Progenitor cell of endocrine pancreas (in vitro differentiated cells): ENCODE measurements at regions not wholly inside any gene's neighbourhood (a gene's known extent, or its start where the extent isn't known, plus 50 kb on each side); places are given as distances from the start of the nearest gene placed in this dataset.

Experiments used
- DNase-seq: peaks from one replicate; pipeline ENCODE4 v3.0.0; 2021; ENCODE audit warnings: low spot score; ENCODE audit not compliant: unreplicated experiment
- H3K27ac Mint-ChIP-seq: 2 replicates; pipeline ENCODE4 v1.8.0; 2021; ENCODE audit warnings: mild to moderate bottlenecking, moderate library complexity, mixed read lengths
- H3K27me3 Mint-ChIP-seq: 2 replicates; pipeline ENCODE4 v1.8.0; 2021; ENCODE audit warnings: mixed read lengths
- H3K36me3 Mint-ChIP-seq: 2 replicates; pipeline ENCODE4 v1.8.0; 2022; ENCODE audit warnings: mixed read lengths; ENCODE audit not compliant: insufficient read depth
- H3K4me1 Mint-ChIP-seq: 2 replicates; pipeline ENCODE4 v1.8.0; 2021; ENCODE audit warnings: low read depth, mixed read lengths
- H3K4me3 Mint-ChIP-seq: 2 replicates; pipeline ENCODE4 v1.8.0; 2021; ENCODE audit warnings: low read depth, mild to moderate bottlenecking, moderate library complexity, mixed read lengths
- H3K9me3 Mint-ChIP-seq: 2 replicates; pipeline ENCODE4 v1.8.0; 2021; ENCODE audit warnings: low read depth, mixed read lengths
- TF ChIP-seq, protein P1 (sequence below): fragments of 200-600 bp; sonication (generic); IDR thresholded peaks from one replicate; pipeline ENCODE4 v1.5.0; 2021; ENCODE audit warnings: antibody characterized with exemption, mild to moderate bottlenecking; ENCODE audit not compliant: unreplicated experiment

DNA sequence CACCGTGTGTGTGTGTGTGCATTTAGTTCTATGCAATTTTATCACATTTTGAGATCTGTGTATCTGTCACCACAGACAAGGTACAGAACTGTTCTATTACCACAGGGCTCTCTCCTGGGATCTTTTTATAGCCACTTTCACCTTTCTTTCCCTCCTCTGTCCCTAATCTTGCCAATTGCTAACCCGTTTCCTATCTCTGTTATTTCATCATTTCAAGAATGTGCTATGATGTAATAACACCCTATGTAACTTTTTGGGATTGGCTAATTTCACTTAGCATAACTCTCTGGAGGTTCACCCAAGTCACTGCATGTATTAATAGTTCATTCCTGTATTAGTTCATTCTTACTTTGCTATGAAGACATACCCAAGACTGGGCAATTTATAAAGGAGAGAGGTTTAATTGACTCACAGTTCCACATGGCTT, 657.7 kb downstream of the QKI start:
- Mint-ChIP-seq H3K27ac (no peak overlapping the region), H3K9me3 (no peaks in the 10 kb centered on the region), H3K4me1 (no peaks in the 10 kb centered on the region), H3K4me3 (no peak overlapping the region), H3K36me3 (no peaks in the 10 kb centered on the region), H3K27me3 (no peaks in the 10 kb centered on the region)
- TF ChIP-seq, protein P1, sequence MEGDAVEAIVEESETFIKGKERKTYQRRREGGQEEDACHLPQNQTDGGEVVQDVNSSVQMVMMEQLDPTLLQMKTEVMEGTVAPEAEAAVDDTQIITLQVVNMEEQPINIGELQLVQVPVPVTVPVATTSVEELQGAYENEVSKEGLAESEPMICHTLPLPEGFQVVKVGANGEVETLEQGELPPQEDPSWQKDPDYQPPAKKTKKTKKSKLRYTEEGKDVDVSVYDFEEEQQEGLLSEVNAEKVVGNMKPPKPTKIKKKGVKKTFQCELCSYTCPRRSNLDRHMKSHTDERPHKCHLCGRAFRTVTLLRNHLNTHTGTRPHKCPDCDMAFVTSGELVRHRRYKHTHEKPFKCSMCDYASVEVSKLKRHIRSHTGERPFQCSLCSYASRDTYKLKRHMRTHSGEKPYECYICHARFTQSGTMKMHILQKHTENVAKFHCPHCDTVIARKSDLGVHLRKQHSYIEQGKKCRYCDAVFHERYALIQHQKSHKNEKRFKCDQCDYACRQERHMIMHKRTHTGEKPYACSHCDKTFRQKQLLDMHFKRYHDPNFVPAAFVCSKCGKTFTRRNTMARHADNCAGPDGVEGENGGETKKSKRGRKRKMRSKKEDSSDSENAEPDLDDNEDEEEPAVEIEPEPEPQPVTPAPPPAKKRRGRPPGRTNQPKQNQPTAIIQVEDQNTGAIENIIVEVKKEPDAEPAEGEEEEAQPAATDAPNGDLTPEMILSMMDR: no peak
- DNase-seq: no peak

DNA sequence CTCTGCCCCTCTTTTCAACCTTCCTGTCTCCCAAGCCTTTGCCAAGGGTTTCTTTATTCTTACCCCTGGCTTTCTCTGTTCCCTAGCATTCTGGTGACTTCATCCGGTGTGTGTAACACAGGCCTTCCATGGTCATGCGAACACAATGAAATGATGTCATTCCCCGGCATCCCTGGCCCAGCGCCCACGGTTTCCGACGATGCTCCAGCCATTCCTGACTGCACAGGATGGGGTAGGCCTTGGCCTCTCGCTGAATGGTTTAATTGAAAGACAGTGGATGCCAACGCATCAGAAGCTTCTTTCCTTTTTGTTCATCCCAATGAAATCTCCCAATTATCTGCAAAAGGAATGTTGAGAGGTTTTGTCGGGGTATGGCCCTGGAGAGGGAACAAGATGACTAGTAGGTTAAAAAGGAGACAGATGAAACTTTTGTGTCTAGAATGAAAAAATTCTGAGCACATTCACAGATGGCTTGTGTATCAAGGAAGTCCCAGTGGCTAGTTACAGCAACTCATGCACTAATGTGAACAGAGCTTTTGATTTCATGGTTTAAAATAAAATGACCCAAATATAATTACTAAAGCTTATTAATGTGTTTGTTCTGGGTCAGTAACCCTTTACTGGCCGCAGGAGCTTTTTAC, 655.0 kb downstream of the QKI start:
- Mint-ChIP-seq H3K27ac (no peak overlapping the region), H3K9me3 (no peaks in the 10 kb centered on the region), H3K36me3 (no peaks in the 10 kb centered on the region), H3K27me3 (no peaks in the 10 kb centered on the region), H3K4me3 (no peak overlapping the region), H3K4me1 (no peaks in the 10 kb centered on the region)
- TF ChIP-seq, protein P1: no peak
- no peak for DNase-seq

DNA sequence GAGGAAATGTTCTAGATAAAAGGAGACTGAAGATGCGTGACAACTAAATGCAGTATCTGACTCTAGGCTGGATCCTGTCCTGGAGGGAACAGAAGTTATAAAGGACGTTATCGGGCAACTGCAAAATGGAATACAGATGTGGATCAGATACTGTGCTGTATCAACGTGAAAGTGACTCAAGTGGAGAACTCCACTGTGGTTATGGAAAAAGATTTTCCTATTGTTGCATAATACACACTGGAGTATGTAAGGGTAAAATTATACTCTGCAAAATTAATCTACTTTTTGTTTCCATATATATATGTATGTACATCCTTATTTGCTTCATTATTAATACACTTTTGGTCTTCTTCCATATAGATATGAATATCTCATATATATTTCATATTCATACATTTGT, 654.0 kb downstream of the QKI start:
- H3K27me3 Mint-ChIP-seq: no peaks in the 10 kb centered on the region
- DNase-seq: no peak
- H3K36me3 Mint-ChIP-seq: no peaks in the 10 kb centered on the region
- no peak overlapping the region for H3K4me3 Mint-ChIP-seq
- no peak overlapping the region for H3K27ac Mint-ChIP-seq
- H3K9me3 Mint-ChIP-seq: no peaks in the 10 kb centered on the region
- no peaks in the 10 kb centered on the region for H3K4me1 Mint-ChIP-seq
- TF ChIP-seq, protein P1: no peak

DNA sequence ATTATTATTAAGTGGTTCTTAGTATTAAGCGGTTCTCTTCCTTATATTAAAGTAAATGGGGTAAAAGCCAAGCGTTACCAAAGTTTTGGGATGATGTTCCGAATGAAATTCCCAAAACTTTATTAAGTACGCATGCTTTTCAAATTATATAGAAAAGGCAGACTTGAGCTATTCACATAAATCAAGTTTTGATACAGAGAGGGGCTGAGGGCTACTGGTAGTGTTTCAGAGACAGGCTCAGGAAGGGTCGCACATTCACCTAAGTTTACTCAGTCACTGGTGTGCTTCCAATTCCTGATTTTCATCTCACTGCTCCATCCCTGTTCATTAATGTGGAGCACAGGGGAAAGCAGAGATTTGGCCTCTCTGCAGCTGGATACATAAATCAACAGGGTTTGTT, 652.2 kb downstream of the QKI start:
- no peaks in the 10 kb centered on the region for H3K9me3 Mint-ChIP-seq
- no peaks in the 10 kb centered on the region for H3K4me1 Mint-ChIP-seq
- H3K27me3 Mint-ChIP-seq: no peaks in the 10 kb centered on the region
- no peak overlapping the region for H3K27ac Mint-ChIP-seq
- TF ChIP-seq, protein P1: no peak
- DNase-seq: no peak
- no peaks in the 10 kb centered on the region for H3K36me3 Mint-ChIP-seq
- no peak overlapping the region for H3K4me3 Mint-ChIP-seq

DNA sequence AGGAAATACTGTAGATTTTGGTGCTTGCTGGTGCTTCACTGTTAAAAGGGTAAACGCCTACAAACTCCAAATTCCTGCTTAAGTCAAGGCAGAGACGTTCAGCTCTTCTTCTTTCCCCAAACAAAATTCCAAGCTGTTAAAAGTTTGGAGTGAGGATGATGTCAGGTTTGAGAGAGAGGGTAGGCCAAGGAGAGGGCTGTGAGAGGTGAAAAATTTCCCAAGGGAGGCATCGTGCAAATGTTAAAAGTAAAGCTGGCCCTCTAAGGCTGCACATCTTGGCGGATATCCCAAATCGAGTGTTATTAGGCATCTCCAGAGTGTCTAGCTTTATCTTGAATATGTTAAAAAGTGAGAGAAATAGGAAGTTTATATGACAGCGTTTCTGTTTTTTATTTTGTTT, 651.8 kb downstream of the QKI start:
- H3K4me1 Mint-ChIP-seq: no peaks in the 10 kb centered on the region
- no peak for DNase-seq
- TF ChIP-seq, protein P1: no peak
- no peaks in the 10 kb centered on the region for H3K9me3 Mint-ChIP-seq
- no peaks in the 10 kb centered on the region for H3K36me3 Mint-ChIP-seq
- H3K4me3 Mint-ChIP-seq: no peak overlapping the region
- no peaks in the 10 kb centered on the region for H3K27me3 Mint-ChIP-seq
- no peak overlapping the region for H3K27ac Mint-ChIP-seq
